Right lobe of liver (tissue), 4 donors: ENCODE measurements at regions not wholly inside any gene's neighbourhood (a gene's known extent, or its start where the extent isn't known, plus 50 kb on each side); places are given as distances from the start of the nearest gene placed in this dataset.

ENCODE experiments used
- CTCF ChIP-seq, 4 donors: fragments of 200-600 bp in 3 of 4; fragments of 450-650 bp in 1 of 4; IDR thresholded peaks; one replicate each; pipeline versions ENCODE4 v1.5.1 to v1.8.0; 2016 to 2022; ENCODE audit warnings: antibody characterized with exemption in 4 of 4, mild to moderate bottlenecking in 2 of 4
- POLR2A ChIP-seq: fragments of 450-650 bp; IDR thresholded peaks from one replicate; pipeline ENCODE4 v1.6.1; 2017; ENCODE audit warnings: antibody characterized with exemption, mild to moderate bottlenecking
- donor health status: DM: no; HTN: no; CAD: no.
- donor health status: DM: no; HTN: no; CAD: no.
- donor health status: DM: no; HTN: yes; CAD: no.

DNA sequence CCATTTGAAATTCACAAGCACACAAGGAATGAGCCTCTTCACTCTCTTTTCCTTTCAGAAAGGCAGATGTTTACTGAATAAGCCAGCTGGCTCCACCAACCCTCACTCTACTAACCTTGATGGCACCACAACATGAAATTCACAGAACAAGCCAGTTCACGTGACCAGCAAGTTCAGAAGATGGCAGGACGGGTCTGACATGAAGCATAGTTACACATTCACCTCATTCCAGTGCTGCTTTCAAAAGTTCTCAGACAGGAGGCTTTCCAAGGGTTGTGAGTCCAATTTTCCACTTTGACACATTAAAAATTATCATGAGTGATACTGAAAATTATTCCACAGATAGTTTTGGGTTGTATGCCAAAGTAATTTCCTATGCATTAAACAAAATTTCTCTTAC is 74.2 kb upstream of the MBOAT2 start:
- TF ChIP-seq CTCF (IDR thresholded peaks at IDR 0.05) (no peak), POLR2A (no peak)
